HT-29 (cell line): ENCODE measurements at regions not wholly inside any gene's neighbourhood (a gene's known extent, or its start where the extent isn't known, plus 50 kb on each side); places are given as distances from the start of the nearest gene placed in this dataset.
"Not testable (repeated sequence)": the region's sequence is repeated elsewhere in the genome, so short reads cannot be mapped to it uniquely, and the experiment has no call there.

Source experiments
- DNase-seq: peaks from one replicate; pipeline ENCODE4 v3.0.0-alpha.2; 2015; ENCODE audit warnings: low spot score

DNA sequence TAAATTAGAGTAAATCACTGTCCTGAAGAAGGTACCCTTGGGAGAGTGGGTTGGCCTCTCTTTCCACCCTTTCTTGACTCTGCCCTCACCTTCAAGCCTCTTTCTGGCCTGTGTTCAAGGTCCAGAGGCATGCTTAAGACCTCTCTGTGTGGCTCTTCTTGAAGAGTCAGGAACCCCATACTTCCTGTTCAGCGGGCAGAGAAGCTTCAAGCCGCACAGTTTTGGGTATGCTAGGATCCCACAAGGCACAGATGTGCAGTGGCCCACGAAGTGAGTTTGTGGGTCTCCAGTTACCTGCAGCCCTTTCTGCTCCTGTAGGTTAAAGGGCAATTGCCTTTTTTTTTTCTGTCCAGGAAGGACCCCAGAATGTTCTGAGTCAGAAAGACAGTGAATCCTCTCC lies 113.7 kb downstream of the PPIAL4A start:
- not testable (repeated sequence) for DNase-seq

DNA sequence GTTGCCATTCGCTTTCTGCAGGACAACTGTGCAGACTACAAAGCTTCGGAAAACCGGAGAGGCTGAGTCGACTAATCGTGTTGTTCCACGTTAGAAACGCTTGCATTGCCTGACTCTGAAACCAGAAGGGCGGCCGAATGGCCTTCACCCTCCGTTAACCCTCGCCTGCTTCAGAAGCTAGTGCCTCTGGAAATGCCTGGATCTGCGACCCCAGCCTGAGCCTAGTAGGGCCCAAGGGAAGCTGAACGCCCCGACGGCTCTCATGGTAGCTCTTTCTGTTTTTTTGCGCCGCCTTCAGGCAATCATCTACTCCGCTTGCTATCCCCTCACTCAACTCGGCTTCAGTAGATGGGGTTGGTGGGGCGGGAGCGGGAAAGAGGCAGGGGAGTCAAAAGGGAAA lies 117.3 kb downstream of the PPIAL4A start:
- not testable (repeated sequence) for DNase-seq

DNA sequence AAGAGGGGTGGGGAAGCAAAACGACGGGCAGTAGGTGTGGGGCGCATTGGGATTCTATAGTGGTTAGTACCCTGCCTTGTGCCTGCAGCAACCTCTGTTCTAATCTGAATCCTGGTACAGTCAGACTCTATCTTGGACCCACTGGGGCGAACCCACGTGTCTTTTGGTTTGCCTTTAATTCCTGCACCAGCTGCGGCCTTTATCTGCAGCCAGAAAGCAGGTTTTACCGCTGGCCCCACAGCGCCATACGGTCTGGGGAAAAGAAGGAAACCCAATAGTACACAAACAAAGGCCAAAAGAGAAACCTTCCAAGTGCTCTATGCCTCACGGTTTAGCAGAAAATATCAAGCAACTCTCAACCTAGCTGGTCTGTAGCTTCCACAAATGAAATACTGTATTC lies 118.2 kb downstream of the PPIAL4A start:
- DNase-seq = not testable (repeated sequence)

DNA sequence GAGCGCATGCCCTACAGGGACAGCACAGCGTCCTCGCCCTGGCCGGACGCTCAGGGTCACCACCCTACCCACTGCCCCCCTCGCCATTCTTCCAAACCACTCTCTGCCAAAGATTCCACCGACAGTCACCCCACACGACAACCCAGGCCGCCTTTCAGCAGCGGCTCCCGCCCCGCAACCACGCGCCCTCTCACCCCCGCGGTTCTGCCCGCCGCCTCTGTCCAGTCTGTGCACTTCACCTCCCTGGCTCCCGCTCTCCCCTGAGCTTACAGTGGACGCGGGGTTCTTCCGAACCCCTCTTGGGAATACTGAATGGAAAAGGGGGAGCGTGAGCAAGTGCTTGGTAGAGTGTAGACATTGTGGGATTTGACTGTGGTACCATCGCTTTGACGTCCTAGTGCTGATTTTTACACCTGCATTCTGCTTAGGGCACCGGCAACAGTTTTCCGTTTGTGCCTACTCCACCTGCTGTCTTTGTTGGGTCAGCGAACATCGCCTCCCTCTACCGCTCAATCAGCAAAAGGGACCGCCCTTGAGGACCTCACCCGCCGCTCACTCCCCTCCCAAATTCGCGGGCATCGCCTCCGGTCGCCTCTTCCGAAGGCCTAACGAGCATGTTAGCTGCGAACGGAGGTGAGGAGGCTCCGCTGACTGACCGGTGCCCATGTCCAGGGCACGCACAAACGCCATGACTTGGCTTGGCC lies 119.1 kb downstream of the PPIAL4A start:
- DNase-seq = not testable (repeated sequence)

DNA sequence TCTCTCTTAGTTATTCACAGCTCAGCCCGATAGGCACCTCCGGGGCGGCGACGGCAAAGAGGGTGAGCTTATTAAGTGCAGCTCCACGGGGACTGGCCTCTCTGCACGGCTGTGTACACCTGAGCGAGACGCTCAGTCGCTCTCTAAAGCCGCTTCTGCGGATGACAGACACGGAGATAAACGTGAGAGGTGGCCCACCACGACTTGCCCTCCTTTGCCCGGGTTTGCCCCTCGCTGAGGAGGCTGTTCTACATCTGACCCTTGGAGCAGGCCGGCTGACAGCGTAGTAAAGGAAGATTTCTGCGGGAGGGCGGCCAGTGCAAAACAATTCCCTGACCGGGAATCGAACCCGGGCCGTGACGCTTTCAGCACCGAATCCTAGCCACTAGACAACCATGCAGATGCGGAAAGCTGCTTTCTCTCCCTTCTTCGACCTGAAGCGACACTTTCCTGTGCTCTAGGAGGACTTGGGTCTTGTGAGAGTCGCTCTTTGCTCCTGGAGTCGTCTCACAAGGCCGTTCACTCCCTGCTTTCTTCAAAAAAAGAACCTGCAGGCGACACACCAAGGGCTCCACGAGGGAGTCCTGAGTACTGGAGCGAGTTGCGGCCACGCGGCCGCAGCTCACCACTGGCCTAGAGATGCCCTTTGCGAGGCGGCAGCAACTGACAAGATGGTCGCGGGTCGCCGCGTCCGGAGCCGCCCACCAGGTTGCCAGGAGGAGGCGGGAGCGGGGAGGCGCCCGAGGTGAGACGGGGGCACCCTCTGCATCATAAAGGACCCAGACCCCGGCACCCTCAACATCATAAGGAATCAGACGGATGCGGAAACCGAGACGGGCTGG lies 119.9 kb downstream of the PPIAL4A start:
- not testable (repeated sequence) for DNase-seq

DNA sequence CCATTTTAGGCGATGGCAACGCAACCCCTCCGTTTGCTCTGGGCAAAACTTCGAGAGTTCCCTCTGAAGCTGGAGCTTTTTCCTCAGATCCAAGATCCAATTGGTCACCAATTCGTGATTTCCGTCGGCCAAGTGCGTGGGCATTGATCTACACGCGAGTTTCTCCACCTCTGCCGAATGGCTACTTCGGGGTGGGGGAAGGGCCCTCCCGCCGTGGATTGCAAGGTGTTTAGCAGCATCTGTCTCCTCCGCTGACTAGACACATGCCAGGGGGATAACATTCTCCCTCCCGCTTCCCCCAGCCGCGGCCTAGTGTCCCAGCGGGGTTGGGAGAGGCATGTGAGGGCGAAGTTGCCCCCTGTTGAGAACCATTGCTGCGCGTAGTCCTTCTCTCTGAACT lies 120.6 kb downstream of the PPIAL4A start:
- not testable (repeated sequence) for DNase-seq

DNA sequence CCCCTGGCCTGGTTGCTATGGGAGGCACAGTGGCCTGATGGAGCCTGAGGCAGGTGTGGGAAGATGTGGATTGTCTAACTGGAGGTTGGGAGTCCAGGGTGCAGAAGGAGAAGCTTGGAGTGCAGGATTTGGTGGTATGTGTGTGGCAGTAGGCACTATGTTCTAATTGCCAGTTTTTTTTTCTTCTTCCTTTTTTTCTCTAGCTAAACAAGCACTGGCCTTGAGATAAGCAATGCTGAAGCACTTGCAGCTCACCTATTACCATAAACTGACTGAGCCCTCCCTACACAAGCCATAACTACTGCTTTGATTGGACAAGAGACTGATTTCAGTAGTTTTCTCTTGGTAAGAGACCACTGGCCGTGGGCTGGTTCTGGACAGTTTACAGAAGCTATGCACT lies 123.6 kb downstream of the PPIAL4A start:
- not testable (repeated sequence) for DNase-seq

DNA sequence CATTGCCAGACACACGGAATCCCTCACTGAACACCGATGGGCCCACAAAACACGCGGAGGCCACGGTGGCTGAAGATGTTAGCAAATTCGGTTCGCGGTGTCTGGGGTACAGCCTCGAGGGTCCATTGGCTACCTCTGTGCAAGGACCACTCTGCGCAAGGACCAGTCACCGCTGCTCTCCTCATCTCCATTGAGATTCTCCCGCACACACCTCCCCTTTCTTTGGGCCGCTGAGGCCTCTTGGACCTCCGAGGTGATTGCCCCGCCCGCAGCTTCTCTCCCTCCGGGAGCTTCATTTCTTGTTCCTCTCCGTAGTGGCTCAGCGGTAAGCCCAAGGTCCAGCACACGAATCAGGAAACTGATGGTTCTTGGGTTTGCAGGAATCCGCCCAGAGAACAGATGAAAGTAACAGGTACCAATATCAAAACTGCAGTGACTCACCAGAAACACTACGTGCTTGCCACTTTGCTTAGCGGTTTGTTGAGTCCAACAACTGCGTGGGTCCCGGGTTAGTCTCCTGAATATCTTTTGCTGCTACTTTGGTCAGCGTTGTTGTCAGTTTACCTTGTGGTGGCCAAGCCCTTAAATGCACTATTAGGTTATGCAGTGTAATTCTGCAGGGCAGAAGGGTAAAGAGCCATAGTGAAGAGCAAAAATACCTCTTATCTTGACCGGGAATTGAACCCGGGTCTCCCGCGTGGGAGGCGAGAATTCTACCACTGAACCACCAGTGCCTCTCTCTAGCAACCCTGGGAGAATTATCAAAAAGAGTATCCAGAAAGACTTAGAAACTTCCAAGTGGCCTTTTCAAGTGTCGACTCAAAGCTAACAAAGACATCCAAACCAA lies 126.8 kb downstream of the PPIAL4A start:
- peak; percentile 90 for DNase-seq

DNA sequence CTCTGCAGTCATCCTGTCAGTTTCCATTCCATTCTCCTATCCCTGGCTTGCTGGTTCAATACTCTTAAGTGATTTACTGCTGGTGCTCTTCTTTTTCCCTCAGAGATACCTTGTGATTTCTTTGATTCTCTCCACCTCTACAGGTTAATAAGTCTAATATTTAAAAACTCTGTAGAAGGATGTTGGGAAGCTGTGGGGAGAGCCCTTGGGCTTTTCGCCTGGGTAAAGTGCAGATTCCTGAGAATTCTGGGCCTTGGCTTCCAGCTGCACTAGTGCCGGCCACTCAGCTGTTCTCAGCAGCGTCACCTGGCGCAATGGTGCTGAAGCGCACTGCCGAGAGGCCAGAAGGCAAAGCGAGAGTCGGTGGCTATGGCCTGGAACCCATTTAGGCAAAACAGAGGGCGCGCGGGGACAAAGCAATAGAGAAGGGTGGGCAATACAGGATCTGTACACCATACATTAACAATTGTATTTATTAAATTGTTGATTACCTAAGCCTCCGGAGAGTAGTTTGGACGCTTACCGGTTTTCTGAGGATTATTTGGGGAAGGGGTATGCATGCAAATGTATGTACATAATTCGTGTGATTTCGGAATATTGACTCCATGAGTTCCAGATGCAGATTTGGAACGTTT lies 130.3 kb downstream of the PPIAL4A start:
- DNase-seq = peak; percentile 12

DNA sequence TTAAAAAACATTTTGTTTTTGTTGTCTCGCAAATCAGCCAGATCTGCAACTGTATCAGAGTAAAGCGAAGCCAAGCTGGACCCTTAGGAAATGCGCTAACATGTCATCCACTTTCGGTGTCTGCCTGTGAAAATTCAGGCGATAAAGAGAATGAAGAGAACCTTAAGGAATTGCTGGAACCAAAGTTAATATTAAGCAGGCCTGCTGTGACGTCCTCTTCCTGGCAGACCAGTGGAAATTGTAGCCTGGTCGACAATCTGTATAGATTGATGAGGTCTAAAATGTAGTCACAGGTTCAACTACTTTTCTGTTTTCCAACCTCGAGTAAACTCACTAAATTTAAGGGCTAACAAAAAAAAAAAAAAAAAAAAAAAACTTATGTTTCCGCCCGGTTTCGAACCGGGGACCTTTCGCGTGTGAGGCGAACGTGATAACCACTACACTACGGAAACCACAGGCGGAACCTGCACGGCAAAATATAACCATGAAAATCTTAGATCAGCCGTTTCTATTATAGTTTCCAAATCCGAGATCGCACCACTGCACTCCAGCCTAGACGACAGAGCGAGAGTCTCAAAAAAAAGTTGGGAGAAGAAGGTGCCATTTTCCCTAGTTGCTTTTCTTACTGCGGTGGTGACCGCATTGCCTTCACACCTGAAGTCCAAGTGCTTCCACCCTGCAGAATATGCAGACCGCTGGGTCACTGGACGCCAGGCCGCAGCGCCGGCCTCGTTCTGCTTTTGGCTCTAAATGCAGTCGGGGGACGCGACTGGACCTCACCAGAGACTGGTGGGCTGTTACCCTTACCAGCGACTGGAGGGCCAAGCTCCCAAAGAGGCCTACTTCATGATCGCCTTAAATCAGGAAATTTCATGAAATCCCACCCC lies 131.0 kb downstream of the PPIAL4A start:
- peak; percentile 88 for DNase-seq

DNA sequence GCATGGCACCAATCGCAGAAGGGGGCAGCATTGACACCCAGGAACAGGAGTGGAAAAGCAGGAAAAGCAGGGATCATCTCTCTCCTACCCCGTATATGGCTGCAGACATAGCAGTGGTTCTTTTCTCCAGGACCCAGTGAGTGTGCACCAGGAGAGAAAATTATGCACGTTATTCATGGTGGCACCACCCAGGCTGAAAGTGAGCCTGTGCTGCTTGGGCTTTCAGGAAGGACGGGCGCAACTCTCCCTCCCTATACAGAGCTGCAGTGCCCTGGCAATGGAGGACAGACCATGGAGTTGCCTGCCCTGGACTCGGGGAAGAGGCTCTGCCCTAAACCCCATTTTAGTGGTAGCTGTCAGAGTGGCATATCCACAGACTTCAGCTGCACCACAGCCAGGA lies 132.1 kb downstream of the PPIAL4A start:
- DNase-seq = peak; percentile 40

DNA sequence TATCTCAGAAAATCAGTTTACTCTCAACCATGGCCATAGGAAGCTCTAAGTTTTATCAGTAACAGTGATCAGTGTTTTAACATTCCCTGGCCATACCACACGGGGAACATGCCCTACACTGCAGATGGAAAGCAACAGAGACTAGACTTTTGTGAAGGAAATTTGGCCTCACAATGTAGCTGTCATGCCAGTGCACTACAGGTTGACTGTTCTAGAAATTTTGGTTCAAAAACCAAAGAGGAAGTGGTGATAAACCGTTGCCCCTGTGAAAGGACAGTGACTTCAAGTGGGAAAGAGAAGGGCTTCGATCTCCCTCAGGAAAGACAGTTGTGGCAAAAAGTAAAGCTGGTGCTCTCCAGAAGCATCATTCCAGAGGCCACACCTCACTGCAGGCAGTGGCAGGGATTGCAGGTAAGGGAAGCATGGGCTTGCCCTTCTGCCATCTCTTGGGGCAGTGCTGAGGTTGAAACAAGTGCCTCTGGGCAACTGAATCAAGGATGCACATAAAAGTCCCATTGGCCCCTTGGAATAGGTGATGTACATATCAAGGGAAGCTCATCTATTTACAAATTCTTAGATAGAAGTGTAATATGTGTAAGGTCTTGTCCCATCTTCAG lies 143.4 kb downstream of the PPIAL4A start:
- not testable (repeated sequence) for DNase-seq

DNA sequence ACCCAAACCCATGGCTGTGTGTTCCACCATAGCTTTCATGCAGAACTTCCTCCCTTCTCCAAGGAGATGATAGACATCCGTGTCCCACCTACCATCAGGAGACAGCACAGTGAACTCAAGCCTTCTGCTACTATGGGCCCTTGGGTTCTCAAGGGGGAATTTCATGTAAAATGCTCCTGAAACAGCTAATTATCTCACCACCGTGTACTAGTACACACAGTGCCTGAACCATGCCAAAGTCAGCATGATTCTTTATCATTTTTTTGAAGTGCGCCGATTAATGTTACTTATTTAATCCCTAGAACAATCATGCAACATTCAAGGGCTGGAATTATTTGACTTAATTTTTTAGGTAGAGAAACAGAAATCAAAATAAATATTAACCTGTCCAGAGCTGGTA lies 147.2 kb downstream of the PPIAL4A start:
- DNase-seq = not testable (repeated sequence)

DNA sequence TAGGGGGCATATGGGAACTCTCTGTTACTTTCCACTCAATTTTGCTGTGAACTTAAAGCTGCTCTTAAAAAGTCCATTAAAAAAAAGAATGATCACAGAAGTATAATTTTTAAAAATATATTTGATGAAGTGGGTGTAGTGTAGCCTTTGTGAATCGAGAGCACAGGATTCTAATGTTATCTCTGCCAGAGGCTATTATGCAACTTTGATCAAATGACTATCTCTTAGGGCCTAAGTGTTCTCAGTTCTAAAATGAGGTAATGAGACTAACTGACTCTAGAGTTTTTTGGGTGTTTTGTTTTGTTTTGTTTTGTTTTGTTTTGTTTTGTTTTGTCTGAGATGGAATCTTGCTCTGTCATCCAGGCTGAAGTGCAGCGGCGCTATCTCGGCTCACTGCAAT lies 143.2 kb downstream of the FAM72B start:
- not testable (repeated sequence) for DNase-seq

DNA sequence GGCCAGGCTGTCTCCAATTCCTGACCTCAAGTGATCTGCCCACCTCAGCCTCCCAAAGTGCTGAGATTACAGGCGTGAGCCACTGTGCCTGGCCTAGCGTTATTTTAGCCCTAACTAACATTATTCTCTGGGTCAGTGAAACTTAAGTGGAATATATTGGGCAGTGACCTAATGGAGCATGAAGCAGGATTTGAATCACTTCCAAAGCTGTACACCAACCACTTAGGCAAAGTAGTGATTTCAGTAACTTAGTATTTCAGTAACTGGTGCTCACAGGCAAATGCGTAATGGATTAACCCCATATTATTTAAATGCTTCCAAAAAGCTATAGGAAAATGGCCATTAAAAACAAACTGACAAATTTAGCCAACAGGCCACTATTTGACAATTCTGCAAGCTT lies 142.6 kb downstream of the FAM72B start:
- not testable (repeated sequence) for DNase-seq

DNA sequence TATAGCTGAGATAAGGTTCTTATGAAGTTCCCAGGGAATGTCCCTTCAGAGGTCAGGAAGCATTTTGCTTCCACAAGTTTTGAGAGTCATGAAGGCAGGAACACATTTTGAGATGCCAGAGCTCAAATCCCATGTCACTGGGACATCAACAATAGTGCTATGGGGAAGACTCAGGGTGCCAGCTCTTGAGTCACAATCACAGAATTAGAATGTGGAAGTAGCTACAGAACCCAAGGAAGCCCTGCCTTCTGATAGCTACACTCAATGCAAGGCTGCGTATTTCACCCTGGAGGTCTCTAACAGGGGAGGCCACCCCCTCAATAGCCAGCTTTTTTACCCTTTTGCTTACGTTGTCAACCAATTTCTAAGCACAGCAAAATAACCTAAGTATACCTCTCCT lies 141.3 kb downstream of the FAM72B start:
- not testable (repeated sequence) for DNase-seq

DNA sequence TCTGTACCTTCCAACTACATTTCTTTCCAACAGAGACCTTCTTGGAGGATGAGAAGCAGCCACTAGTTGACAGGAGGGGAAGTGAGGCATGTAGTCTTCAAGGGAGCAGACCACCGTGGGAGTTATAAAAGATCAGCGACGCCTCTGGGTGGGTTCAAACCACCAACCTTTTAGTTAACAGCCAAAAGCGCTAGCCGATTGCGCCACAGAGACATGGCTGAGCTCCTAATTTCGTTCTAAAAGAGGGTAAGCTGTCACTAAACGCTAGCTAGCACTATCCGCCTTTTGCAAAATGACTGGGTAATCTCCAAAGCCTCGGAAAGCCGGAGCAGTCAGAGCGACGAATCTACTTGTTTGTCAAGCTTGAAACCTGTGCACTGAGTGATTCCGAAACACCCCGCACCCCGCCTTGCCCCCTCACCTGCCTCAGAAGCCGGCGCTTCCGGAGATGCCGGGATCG lies 135.8 kb downstream of the FAM72B start:
- DNase-seq = not testable (repeated sequence)

DNA sequence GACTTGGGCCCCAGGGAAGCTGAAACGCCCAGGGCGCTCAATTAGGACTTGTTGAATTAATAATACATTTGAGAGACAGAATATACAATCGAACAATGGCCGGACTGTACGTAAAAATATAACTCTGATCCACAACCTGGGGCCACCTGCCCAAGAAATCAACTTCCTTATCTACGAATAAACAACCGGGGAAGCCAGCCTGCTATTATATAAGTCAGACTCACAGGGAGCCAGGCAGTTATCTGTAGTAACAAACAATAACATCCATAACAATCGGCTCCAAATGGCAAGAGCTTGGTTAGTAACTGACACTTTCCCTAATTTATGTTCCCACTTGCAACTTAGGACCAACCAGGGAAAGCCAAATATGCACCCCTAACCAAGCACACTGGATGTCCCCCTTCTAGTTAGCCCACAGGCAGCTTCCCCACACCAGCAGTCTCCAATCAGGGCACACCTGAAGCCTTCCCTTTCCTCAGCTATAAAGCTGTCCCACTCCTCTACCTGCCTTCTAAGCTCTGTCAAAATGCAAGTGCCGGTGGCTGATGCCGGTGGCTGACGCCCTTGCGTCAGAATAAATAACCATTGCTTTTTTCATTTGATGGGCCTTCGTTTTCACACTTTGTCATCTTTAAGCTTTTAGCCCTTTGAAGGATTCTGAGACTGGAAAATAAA lies 135.2 kb downstream of the FAM72B start:
- not testable (repeated sequence) for DNase-seq

DNA sequence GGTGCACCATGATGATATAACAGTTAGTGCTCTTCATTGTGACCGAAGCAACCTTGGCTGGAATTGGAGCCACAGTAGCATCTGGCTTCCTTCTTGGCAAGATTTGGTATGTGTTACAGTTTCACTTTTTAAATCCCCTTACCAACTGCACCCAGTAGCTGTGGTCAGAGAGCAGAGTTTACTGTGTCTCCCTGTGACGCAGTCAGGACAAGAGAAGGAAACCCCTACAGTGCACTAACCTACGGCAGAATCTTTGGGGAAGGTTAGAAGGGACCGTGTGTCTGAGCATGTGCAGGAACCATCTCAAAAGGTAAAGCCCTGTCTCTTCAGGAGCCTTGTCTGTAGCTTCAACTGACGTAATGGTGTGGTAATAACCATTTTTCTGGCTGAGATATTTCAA lies 134.0 kb downstream of the FAM72B start:
- not testable (repeated sequence) for DNase-seq
